ENCODE measurements at regions not wholly inside any gene's neighbourhood (a gene's known extent, or its start where the extent isn't known, plus 50 kb on each side); places are given as distances from the start of the nearest gene placed in this dataset.
A peak's percentile ranks its signal among the peaks of the same experiment; 100 is the strongest.

GRCh38 chr5:52419357-52419756, 368.4 kb upstream of the ITGA1 start:
- no peak for DNase-seq

- DNase-seq = no peak
These were observed 360.1 kb upstream of the ITGA1 start for GRCh38 chr5:52427615-52428014.

- no peak for DNase-seq
These were observed 358.7 kb upstream of the ITGA1 start for GRCh38 chr5:52428977-52429489.

GRCh38 chr5:52441768-52442167, 345.9 kb upstream of the ITGA1 start:
- no peak for DNase-seq

GRCh38 chr5:52443187-52443586, 344.5 kb upstream of the ITGA1 start:
- no peak for DNase-seq

GRCh38 chr5:52448111-52448510, 339.6 kb upstream of the ITGA1 start:
- no peak for DNase-seq

- no peak for DNase-seq
These were observed 338.2 kb upstream of the ITGA1 start for GRCh38 chr5:52449516-52449915.

GRCh38 chr5:52452098-52452497, 335.6 kb upstream of the ITGA1 start:
- no peak for DNase-seq

GRCh38 chr5:52453176-52453575, 334.5 kb upstream of the ITGA1 start:
- DNase-seq = no peak

- no peak for DNase-seq
These were observed 331.8 kb upstream of the ITGA1 start for GRCh38 chr5:52455920-52456319.

GRCh38 chr5:52457810-52458209, 329.9 kb upstream of the ITGA1 start:
- no peak for DNase-seq

- DNase-seq = no peak
These were observed 321.6 kb upstream of the ITGA1 start for GRCh38 chr5:52466113-52466512.

GRCh38 chr5:52466749-52467520, 320.8 kb upstream of the ITGA1 start:
- DNase-seq = no peak

- DNase-seq = no peak
These were observed 318.7 kb upstream of the ITGA1 start for GRCh38 chr5:52468976-52469375.

- DNase-seq = peak in 1 of 2 experiments; percentile 1
These were observed 318.3 kb upstream of the ITGA1 start for GRCh38 chr5:52469420-52469819.

GRCh38 chr5:52469835-52470234, 317.9 kb upstream of the ITGA1 start:
- DNase-seq = no peak

- DNase-seq = no peak
These were observed 311.4 kb upstream of the ITGA1 start for GRCh38 chr5:52476346-52476745.

- no peak for DNase-seq
These were observed 306.5 kb upstream of the ITGA1 start for GRCh38 chr5:52481201-52481600.

GRCh38 chr5:52481851-52482250, 305.9 kb upstream of the ITGA1 start:
- DNase-seq = no peak

- DNase-seq = no peak
These were observed 296.5 kb upstream of the ITGA1 start for GRCh38 chr5:52491071-52491787.

GRCh38 chr5:52491818-52492217, 295.9 kb upstream of the ITGA1 start:
- DNase-seq = no peak

- DNase-seq = no peak
These were observed 290.5 kb upstream of the ITGA1 start for GRCh38 chr5:52497133-52497693.

- DNase-seq = no peak
These were observed 289.1 kb upstream of the ITGA1 start for GRCh38 chr5:52498607-52499006.

GRCh38 chr5:52502460-52502999, 285.2 kb upstream of the ITGA1 start:
- no peak for DNase-seq

All from activated CD4-positive, alpha-beta T cell treated with anti-CD3 and anti-CD28 coated beads, Interleukin-2, amount 50 U/mL, for 48 hours (primary cell).